Osteoblast (primary cell): ENCODE measurements at regions not wholly inside any gene's neighbourhood (a gene's known extent, or its start where the extent isn't known, plus 50 kb on each side); places are given as distances from the start of the nearest gene placed in this dataset.

Experiments used
- DNase-seq: peaks from one replicate; pipeline ENCODE4 v3.0.0; 2011; ENCODE audit warnings: low spot score, mixed read lengths; ENCODE audit not compliant: insufficient read length; ENCODE audit errors: missing footprints
- H2AFZ ChIP-seq: 2 replicates; pipeline ENCODE4 v1.6.0; 2011; ENCODE audit warnings: mild to moderate bottlenecking, low read length
- H3K27ac ChIP-seq: 2 replicates; pipeline ENCODE4 v1.5.1; 2011; ENCODE audit warnings: mild to moderate bottlenecking, low read depth, low read length, moderate library complexity
- H3K27me3 ChIP-seq: 2 replicates; pipeline ENCODE4 v1.6.0; 2012; ENCODE audit warnings: mild to moderate bottlenecking, control low read depth, inconsistent platforms, low read length, moderate library complexity; ENCODE audit not compliant: insufficient read depth
- H3K36me3 ChIP-seq: 2 replicates; pipeline ENCODE4 v1.5.1; 2011; ENCODE audit warnings: mild to moderate bottlenecking, low read length, control low read depth, moderate library complexity; ENCODE audit not compliant: insufficient read depth
- H3K4me1 ChIP-seq: 2 replicates; pipeline ENCODE4 v1.5.1; 2011; ENCODE audit warnings: mild to moderate bottlenecking, low read length, control low read depth, moderate library complexity; ENCODE audit not compliant: insufficient read depth
- H3K4me2 ChIP-seq: 2 replicates; pipeline ENCODE4 v1.6.0; 2011; ENCODE audit warnings: mild to moderate bottlenecking, low read length; ENCODE audit not compliant: insufficient read depth
- H3K4me3 ChIP-seq: fragments of 200-600 bp; sonication (generic); 3 replicates; pipeline ENCODE4 v1.5.1; 2012; ENCODE audit warnings: mild to moderate bottlenecking, low read length, inconsistent platforms; ENCODE audit not compliant: insufficient read depth
- H3K79me2 ChIP-seq: 2 replicates; pipeline ENCODE4 v1.6.0; 2012; ENCODE audit warnings: mild to moderate bottlenecking, low read length, control low read depth, inconsistent platforms; ENCODE audit not compliant: insufficient read depth
- H3K9me3 ChIP-seq: 2 replicates; pipeline ENCODE4 v1.5.1; 2011; ENCODE audit warnings: low read depth, low read length, control low read depth
- H4K20me1 ChIP-seq: 2 replicates; pipeline ENCODE4 v1.6.0; 2012; ENCODE audit warnings: mild to moderate bottlenecking, low read length, control low read depth; ENCODE audit not compliant: insufficient read depth
- TF ChIP-seq, protein P1 (sequence below): IDR thresholded peaks from 2 replicates; pipeline ENCODE4 v1.5.1; 2011; ENCODE audit warnings: mild to moderate bottlenecking, low read depth, low read length, moderate library complexity; ENCODE audit errors: extremely low read depth

DNA sequence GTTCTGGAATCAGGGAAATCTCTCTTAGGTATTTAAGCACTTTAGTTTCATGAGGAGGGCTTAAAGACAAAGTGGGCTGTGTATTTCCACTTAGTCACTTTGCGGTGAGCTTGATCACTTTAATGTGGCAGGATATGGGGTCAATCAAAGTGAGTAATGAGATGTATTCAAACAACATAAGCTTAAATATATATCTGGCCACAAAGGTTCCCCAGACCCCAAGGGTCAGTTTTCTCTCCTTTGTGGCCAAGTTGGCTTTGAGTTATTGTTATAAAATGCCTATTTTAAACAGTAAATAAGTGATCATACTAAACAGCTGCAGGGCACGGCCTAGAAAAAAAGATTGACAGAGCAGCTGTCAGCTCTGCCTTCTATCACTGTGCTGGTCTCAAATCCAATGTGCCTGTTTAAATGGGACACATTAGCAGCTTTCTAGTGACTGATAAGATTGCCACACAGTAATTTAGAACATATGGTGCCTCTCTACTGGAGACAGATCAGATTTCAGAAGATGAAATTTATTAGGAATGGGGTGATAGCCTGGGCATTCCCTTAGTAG, 363.9 kb downstream of the AGTPBP1 start:
- Histone ChIP-seq H3K36me3 (no peaks in the 10 kb centered on the region), H3K4me3 (no peak overlapping the region), H4K20me1 (no peaks in the 10 kb centered on the region), H3K4me1 (no peaks in the 10 kb centered on the region), H3K79me2 (no peaks in the 10 kb centered on the region), H3K27me3 (no peaks in the 10 kb centered on the region), H3K9me3 (no peaks in the 10 kb centered on the region), H2AFZ (no peak overlapping the region), H3K4me2 (no peak overlapping the region), H3K27ac (no peak overlapping the region)
- no peak for DNase-seq
- TF ChIP-seq, protein P1, sequence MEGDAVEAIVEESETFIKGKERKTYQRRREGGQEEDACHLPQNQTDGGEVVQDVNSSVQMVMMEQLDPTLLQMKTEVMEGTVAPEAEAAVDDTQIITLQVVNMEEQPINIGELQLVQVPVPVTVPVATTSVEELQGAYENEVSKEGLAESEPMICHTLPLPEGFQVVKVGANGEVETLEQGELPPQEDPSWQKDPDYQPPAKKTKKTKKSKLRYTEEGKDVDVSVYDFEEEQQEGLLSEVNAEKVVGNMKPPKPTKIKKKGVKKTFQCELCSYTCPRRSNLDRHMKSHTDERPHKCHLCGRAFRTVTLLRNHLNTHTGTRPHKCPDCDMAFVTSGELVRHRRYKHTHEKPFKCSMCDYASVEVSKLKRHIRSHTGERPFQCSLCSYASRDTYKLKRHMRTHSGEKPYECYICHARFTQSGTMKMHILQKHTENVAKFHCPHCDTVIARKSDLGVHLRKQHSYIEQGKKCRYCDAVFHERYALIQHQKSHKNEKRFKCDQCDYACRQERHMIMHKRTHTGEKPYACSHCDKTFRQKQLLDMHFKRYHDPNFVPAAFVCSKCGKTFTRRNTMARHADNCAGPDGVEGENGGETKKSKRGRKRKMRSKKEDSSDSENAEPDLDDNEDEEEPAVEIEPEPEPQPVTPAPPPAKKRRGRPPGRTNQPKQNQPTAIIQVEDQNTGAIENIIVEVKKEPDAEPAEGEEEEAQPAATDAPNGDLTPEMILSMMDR: no peak

DNA sequence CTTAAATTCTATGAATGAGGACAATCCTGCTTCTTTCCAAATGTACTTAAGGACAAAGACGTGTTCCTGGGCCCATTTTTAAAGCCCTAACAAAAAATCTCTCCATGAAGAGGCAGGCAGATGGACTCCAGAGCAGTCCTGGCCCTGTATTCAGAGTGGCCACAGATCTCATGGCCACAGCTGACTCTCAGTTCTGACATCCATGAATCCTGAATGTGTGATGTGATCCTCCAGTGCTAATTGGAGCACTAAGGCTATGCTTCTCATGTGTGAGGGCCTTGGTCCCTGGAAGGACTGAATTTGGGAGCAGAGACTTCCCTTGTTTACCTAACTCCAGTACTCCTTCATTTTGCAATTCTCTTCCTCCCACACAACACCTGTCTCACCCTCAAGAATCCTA, 373.0 kb downstream of the AGTPBP1 start:
- Histone ChIP-seq H3K79me2 (no peaks in the 10 kb centered on the region), H3K27me3 (no peaks in the 10 kb centered on the region), H3K27ac (no peak overlapping the region), H2AFZ (no peak overlapping the region), H3K4me3 (no peak overlapping the region), H4K20me1 (no peaks in the 10 kb centered on the region), H3K4me2 (no peak overlapping the region), H3K4me1 (no peaks in the 10 kb centered on the region), H3K36me3 (no peaks in the 10 kb centered on the region), H3K9me3 (no peaks in the 10 kb centered on the region)
- no peak for DNase-seq
- TF ChIP-seq, protein P1: no peak

DNA sequence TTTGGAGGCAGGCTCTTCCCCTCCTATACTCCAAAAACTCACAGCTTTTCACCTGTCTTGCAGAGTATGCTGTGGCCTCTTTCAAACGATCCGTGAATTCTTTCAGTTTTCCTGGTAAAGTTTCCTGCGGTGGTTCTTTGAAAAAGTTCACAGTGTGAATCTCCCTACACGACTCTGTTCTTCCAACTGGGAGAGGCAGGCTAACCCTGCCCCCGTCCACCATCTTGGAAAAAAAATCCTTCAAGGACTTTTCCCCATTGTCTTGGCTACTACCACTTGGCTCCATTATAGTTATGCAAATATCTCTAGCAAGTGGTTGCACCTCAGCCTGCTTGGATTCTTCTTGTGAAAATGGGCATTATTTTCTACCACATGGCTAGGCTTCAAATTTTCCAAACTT, 382.6 kb downstream of the AGTPBP1 start:
- Histone ChIP-seq H3K27ac (no peak overlapping the region), H3K27me3 (no peaks in the 10 kb centered on the region), H3K4me3 (no peak overlapping the region), H3K79me2 (no peaks in the 10 kb centered on the region), H2AFZ (no peak overlapping the region), H3K9me3 (no peaks in the 10 kb centered on the region), H3K36me3 (no peaks in the 10 kb centered on the region), H3K4me1 (no peaks in the 10 kb centered on the region), H3K4me2 (no peak overlapping the region), H4K20me1 (no peaks in the 10 kb centered on the region)
- TF ChIP-seq, protein P1: no peak
- no peak for DNase-seq

DNA sequence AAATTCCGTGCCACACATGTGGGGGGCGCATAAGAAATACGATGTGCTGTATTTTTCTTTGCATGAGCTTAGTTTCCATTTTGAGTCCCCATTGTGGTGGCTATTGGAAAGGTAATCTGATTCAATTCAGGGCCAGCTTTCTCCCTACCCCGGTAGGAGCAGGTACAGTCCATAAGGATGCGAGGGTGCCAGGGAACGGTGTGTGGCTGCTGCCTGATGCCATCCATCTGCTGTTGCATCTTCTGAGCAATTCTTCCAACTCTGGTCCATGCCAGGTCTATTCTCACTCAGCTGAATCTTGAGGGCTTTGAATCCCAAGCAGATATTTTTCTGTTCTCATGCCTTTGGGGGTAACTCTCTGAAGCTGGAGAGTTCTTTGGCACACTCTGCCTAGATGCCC, 392.7 kb downstream of the AGTPBP1 start:
- no peak overlapping the region for H3K4me2 ChIP-seq
- H2AFZ ChIP-seq: no peak overlapping the region
- H3K79me2 ChIP-seq: no peaks in the 10 kb centered on the region
- no peaks in the 10 kb centered on the region for H3K9me3 ChIP-seq
- no peak overlapping the region for H3K4me3 ChIP-seq
- H3K4me1 ChIP-seq: no peaks in the 10 kb centered on the region
- H3K27me3 ChIP-seq: no peaks in the 10 kb centered on the region
- no peaks in the 10 kb centered on the region for H3K36me3 ChIP-seq
- H3K27ac ChIP-seq: no peak overlapping the region
- H4K20me1 ChIP-seq: no peaks in the 10 kb centered on the region
- no peak for DNase-seq
- TF ChIP-seq, protein P1: no peak
